ENCODE measurements at regions not wholly inside any gene's neighbourhood (a gene's known extent, or its start where the extent isn't known, plus 50 kb on each side); places are given as distances from the start of the nearest gene placed in this dataset.

GRCh38 chr4:128457726-128458125, 170.1 kb upstream of the PGRMC2 start:
- Histone ChIP-seq H3F3A (ENCODE audit: insufficient read depth, low read length) (no peaks in the 10 kb centered on the region), H3K4me3 (ENCODE audit: low read depth, low read length, poor library complexity, severe bottlenecking) (no peak overlapping the region), H3K27ac (ENCODE audit: low read depth, low read length, poor library complexity, severe bottlenecking) (no peak overlapping the region), H3K4me2 (ENCODE audit: low read length) (no peak overlapping the region), H3K9me2 (ENCODE audit: low read depth, low read length) (no peaks in the 10 kb centered on the region), H3K36me3 (ENCODE audit: insufficient read depth, low read length) (no peaks in the 10 kb centered on the region), H3K9me3 (ENCODE audit: low read length) (no peaks in the 10 kb centered on the region), H3K9ac (ENCODE audit: low read length) (no peak overlapping the region), H2AFZ (ENCODE audit: low read length) (no peak overlapping the region), H3K27me3 (ENCODE audit: insufficient read depth, low read length) (no peaks in the 10 kb centered on the region), H3K79me2 (ENCODE audit: insufficient read depth, low read length) (no peaks in the 10 kb centered on the region), H3K4me1 (ENCODE audit: insufficient read depth, low read length, severe bottlenecking) (no peaks in the 10 kb centered on the region), H4K20me1 (ENCODE audit: insufficient read depth, low read length) (no peaks in the 10 kb centered on the region)
- no peak for TF ChIP-seq EZH2 (IDR thresholded peaks at IDR 0.05; ENCODE audit: borderline replicate concordance, low read length)
- no peak for TF ChIP-seq CTCF (IDR thresholded peaks at IDR 0.05; ENCODE audit: low read length)

GRCh38 chr4:128456171-128456570, 168.6 kb upstream of the PGRMC2 start:
- TF ChIP-seq EZH2 (IDR thresholded peaks at IDR 0.05; ENCODE audit: borderline replicate concordance, low read length) = no peak
- no peak for TF ChIP-seq CTCF (IDR thresholded peaks at IDR 0.05; ENCODE audit: low read length)
- Histone ChIP-seq H3K27me3 (ENCODE audit: insufficient read depth, low read length) (no peaks in the 10 kb centered on the region), H3K4me3 (ENCODE audit: low read depth, low read length, poor library complexity, severe bottlenecking) (no peak overlapping the region), H3K79me2 (ENCODE audit: insufficient read depth, low read length) (no peaks in the 10 kb centered on the region), H3K36me3 (ENCODE audit: insufficient read depth, low read length) (no peaks in the 10 kb centered on the region), H3K9me3 (ENCODE audit: low read length) (no peaks in the 10 kb centered on the region), H3F3A (ENCODE audit: insufficient read depth, low read length) (no peaks in the 10 kb centered on the region), H3K27ac (ENCODE audit: low read depth, low read length, poor library complexity, severe bottlenecking) (no peak overlapping the region), H3K4me1 (ENCODE audit: insufficient read depth, low read length, severe bottlenecking) (no peaks in the 10 kb centered on the region), H3K4me2 (ENCODE audit: low read length) (no peak overlapping the region), H4K20me1 (ENCODE audit: insufficient read depth, low read length) (no peaks in the 10 kb centered on the region), H2AFZ (ENCODE audit: low read length) (no peak overlapping the region), H3K9me2 (ENCODE audit: low read depth, low read length) (no peaks in the 10 kb centered on the region), H3K9ac (ENCODE audit: low read length) (no peak overlapping the region)

- TF ChIP-seq EZH2 (IDR thresholded peaks at IDR 0.05; ENCODE audit: borderline replicate concordance, low read length) = no peak
- no peak for TF ChIP-seq CTCF (IDR thresholded peaks at IDR 0.05; ENCODE audit: low read length)
- Histone ChIP-seq H3K9me3 (ENCODE audit: low read length) (no peaks in the 10 kb centered on the region), H3K79me2 (ENCODE audit: insufficient read depth, low read length) (no peaks in the 10 kb centered on the region), H3K9me2 (ENCODE audit: low read depth, low read length) (no peaks in the 10 kb centered on the region), H2AFZ (ENCODE audit: low read length) (no peak overlapping the region), H3K27ac (ENCODE audit: low read depth, low read length, poor library complexity, severe bottlenecking) (no peak overlapping the region), H3F3A (ENCODE audit: insufficient read depth, low read length) (no peaks in the 10 kb centered on the region), H3K4me3 (ENCODE audit: low read depth, low read length, poor library complexity, severe bottlenecking) (no peak overlapping the region), H3K36me3 (ENCODE audit: insufficient read depth, low read length) (no peaks in the 10 kb centered on the region), H3K4me1 (ENCODE audit: insufficient read depth, low read length, severe bottlenecking) (no peaks in the 10 kb centered on the region), H3K27me3 (ENCODE audit: insufficient read depth, low read length) (no peaks in the 10 kb centered on the region), H4K20me1 (ENCODE audit: insufficient read depth, low read length) (no peaks in the 10 kb centered on the region), H3K9ac (ENCODE audit: low read length) (no peak overlapping the region), H3K4me2 (ENCODE audit: low read length) (no peak overlapping the region)
Measured at GRCh38 chr4:128455480-128455879, 167.9 kb upstream of the PGRMC2 start.
